ENCODE measurements at regions not wholly inside any gene's neighbourhood (a gene's known extent, or its start where the extent isn't known, plus 50 kb on each side); places are given as distances from the start of the nearest gene placed in this dataset.
A peak's percentile ranks its signal among the peaks of the same experiment; 100 is the strongest.

GRCh38 chr4:96170198-96170597, 330.3 kb downstream of the PDHA2 start:
- H3K9me3 ChIP-seq (replicated peaks; ENCODE audit: control insufficient read depth, insufficient read depth, low read length), result no peaks in the 10 kb centered on the region
- H3K79me2 ChIP-seq (ENCODE audit: control insufficient read depth, insufficient read depth, low read length), result no peaks in the 10 kb centered on the region
- in situ Hi-C loops (cut with MboI), result no loop called here
- no peaks in the 10 kb centered on the region for H3K36me3 ChIP-seq (ENCODE audit: control insufficient read depth in 2 of 2, insufficient read depth in 2 of 2, low read length in 1 of 2)
- no peak overlapping the region for H3K4me2 ChIP-seq (ENCODE audit: control insufficient read depth, insufficient read depth)
- no peaks in the 10 kb centered on the region for H4K20me1 ChIP-seq (ENCODE audit: control insufficient read depth, insufficient read depth)
- no peak overlapping the region for H3K4me3 ChIP-seq
- ChIA-PET RAD21 (ENCODE audit: unreplicated experiment) (interaction anchor here (1.2 kb wide), 1 partner anchor 1817 kb away, joined by 3 read pairs; no protein-coding TSS in a partner anchor), POLR2A (no interaction called here), CTCF (interaction anchor here (1.1 kb wide), 1 partner anchor 19 kb away, joined by 3 read pairs; no protein-coding TSS in a partner anchor), SMC1A (ENCODE audit: uncharacterized antibody, unreplicated experiment) (no interaction called here)
- no peak overlapping the region for H3K27ac ChIP-seq (ENCODE audit: control insufficient read depth, insufficient read depth)
- no peak overlapping the region for H3K9ac ChIP-seq (ENCODE audit: control insufficient read depth, insufficient read depth, low read length)
- H2AFZ ChIP-seq (ENCODE audit: control insufficient read depth, low read depth, low read length), result no peak overlapping the region
- H3K27me3 ChIP-seq (replicated peaks in 1 of 2; ENCODE audit: control insufficient read depth in 2 of 2, insufficient read depth in 2 of 2, low read length in 1 of 2), result no peaks in the 10 kb centered on the region
- H3K4me1 ChIP-seq (ENCODE audit: control insufficient read depth, insufficient read depth, low read length), result no peaks in the 10 kb centered on the region
- FAIRE-seq, result no peak
- WGBS (ENCODE audit: insufficient coverage, insufficient replicate concordance, low lambda C conversion rate, missing lambda C conversion rate), result 65% methylated on average over 14 of the region's 14 CpGs
- no peak for TF ChIP-seq NFYA (IDR thresholded peaks at IDR 0.05; ENCODE audit: borderline replicate concordance, low read depth, low read length)
- TF ChIP-seq, protein P1, sequence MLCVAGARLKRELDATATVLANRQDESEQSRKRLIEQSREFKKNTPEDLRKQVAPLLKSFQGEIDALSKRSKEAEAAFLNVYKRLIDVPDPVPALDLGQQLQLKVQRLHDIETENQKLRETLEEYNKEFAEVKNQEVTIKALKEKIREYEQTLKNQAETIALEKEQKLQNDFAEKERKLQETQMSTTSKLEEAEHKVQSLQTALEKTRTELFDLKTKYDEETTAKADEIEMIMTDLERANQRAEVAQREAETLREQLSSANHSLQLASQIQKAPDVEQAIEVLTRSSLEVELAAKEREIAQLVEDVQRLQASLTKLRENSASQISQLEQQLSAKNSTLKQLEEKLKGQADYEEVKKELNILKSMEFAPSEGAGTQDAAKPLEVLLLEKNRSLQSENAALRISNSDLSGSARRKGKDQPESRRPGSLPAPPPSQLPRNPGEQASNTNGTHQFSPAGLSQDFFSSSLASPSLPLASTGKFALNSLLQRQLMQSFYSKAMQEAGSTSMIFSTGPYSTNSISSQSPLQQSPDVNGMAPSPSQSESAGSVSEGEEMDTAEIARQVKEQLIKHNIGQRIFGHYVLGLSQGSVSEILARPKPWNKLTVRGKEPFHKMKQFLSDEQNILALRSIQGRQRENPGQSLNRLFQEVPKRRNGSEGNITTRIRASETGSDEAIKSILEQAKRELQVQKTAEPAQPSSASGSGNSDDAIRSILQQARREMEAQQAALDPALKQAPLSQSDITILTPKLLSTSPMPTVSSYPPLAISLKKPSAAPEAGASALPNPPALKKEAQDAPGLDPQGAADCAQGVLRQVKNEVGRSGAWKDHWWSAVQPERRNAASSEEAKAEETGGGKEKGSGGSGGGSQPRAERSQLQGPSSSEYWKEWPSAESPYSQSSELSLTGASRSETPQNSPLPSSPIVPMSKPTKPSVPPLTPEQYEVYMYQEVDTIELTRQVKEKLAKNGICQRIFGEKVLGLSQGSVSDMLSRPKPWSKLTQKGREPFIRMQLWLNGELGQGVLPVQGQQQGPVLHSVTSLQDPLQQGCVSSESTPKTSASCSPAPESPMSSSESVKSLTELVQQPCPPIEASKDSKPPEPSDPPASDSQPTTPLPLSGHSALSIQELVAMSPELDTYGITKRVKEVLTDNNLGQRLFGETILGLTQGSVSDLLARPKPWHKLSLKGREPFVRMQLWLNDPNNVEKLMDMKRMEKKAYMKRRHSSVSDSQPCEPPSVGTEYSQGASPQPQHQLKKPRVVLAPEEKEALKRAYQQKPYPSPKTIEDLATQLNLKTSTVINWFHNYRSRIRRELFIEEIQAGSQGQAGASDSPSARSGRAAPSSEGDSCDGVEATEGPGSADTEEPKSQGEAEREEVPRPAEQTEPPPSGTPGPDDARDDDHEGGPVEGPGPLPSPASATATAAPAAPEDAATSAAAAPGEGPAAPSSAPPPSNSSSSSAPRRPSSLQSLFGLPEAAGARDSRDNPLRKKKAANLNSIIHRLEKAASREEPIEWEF (IDR thresholded peaks at IDR 0.05; ENCODE audit: insufficient replicate concordance, low read depth, low read length), result no peak
- TF ChIP-seq RB1 (IDR thresholded peaks at IDR 0.05; ENCODE audit: borderline replicate concordance), result no peak
- TF ChIP-seq IKZF2 (IDR thresholded peaks at IDR 0.05), result no peak
- no peak for TF ChIP-seq SMC3 (IDR thresholded peaks at IDR 0.05; ENCODE audit: borderline replicate concordance, low read length)
- peak; percentile 20 to 33 (median 25); a peak in 3 of 6 replicates for TF ChIP-seq CTCF (IDR thresholded peaks at IDR 0.05 in 2 of 3, conservative IDR thresholded peaks at IDR 0.05 in 1 of 3; ENCODE audit: control insufficient read depth in 2 of 3, extremely low read depth in 1 of 3, insufficient read depth in 1 of 3, low read depth in 3 of 3, low read length in 3 of 3)
- no peak for TF ChIP-seq PAX5 (IDR thresholded peaks at IDR 0.05; ENCODE audit: borderline replicate concordance, low read depth, low read length)
- BruUV-seq (replicated peaks), result no TSS peak
- intact Hi-C loops (cut with micrococcal nuclease; ENCODE audit: unreplicated experiment), result no loop called here
- ATAC-seq, result peak; percentile 43; the same call in 2 of the 3 replicates
- no peak for DNase-seq (ENCODE audit: low read depth, low spot score)

Data from GM12878 (cell line).